ENCODE measurements at regions not wholly inside any gene's neighbourhood (a gene's known extent, or its start where the extent isn't known, plus 50 kb on each side); places are given as distances from the start of the nearest gene placed in this dataset.

GRCh38 chr3:94612631-94613030 lies 549.8 kb downstream of the NSUN3 start:
- Histone ChIP-seq H3K4me3 (ENCODE audit: low read depth, low read length) (no peak overlapping the region), H3K27me3 (ENCODE audit: control insufficient read depth, insufficient read depth, low read length) (no peaks in the 10 kb centered on the region), H3K36me3 (ENCODE audit: control insufficient read depth, insufficient read depth, low read length) (no peaks in the 10 kb centered on the region)
- no peak for DNase-seq (ENCODE audit: low read depth)
- no peak for TF ChIP-seq CTCF (IDR thresholded peaks at IDR 0.05; ENCODE audit: insufficient read depth, low read length, poor library complexity, severe bottlenecking)

GRCh38 chr3:94614192-94614591 lies 551.3 kb downstream of the NSUN3 start:
- no peak overlapping the region for H3K4me3 ChIP-seq (ENCODE audit: low read depth, low read length)
- TF ChIP-seq CTCF (IDR thresholded peaks at IDR 0.05; ENCODE audit: insufficient read depth, low read length, poor library complexity, severe bottlenecking): no peak
- no peak for DNase-seq (ENCODE audit: low read depth)
- no peaks in the 10 kb centered on the region for H3K27me3 ChIP-seq (ENCODE audit: control insufficient read depth, insufficient read depth, low read length)
- H3K36me3 ChIP-seq (ENCODE audit: control insufficient read depth, insufficient read depth, low read length): no peaks in the 10 kb centered on the region

- H3K36me3 ChIP-seq (ENCODE audit: control insufficient read depth, insufficient read depth, low read length): no peaks in the 10 kb centered on the region
- no peak for DNase-seq (ENCODE audit: low read depth)
- no peak overlapping the region for H3K4me3 ChIP-seq (ENCODE audit: low read depth, low read length)
- no peaks in the 10 kb centered on the region for H3K27me3 ChIP-seq (ENCODE audit: control insufficient read depth, insufficient read depth, low read length)
- TF ChIP-seq CTCF (IDR thresholded peaks at IDR 0.05; ENCODE audit: insufficient read depth, low read length, poor library complexity, severe bottlenecking): no peak
These were observed 552.6 kb downstream of the NSUN3 start for GRCh38 chr3:94615275-94616065.

DNA sequence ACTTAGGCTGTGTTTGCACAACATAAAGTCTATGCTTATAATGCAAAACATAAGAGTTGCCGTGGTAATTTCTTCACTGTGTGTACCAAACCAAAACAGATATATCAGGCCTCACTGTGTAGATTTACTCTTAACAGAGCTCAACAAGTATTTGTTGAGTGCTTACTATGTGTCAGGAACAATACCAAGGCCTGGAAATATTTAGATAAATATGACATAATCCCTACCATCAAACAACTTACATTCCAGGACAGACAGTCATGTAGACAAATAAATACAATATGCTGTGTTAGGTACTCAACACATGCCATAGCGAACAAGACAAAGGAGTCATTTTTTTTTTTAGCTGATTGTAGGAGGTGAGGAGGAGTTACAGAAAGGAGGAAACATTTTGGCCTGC lies 554.0 kb downstream of the NSUN3 start:
- Histone ChIP-seq H3K27me3 (ENCODE audit: control insufficient read depth, insufficient read depth, low read length) (no peaks in the 10 kb centered on the region), H3K4me3 (ENCODE audit: low read depth, low read length) (no peak overlapping the region), H3K36me3 (ENCODE audit: control insufficient read depth, insufficient read depth, low read length) (no peaks in the 10 kb centered on the region)
- no peak for DNase-seq (ENCODE audit: low read depth)
- TF ChIP-seq CTCF (IDR thresholded peaks at IDR 0.05; ENCODE audit: insufficient read depth, low read length, poor library complexity, severe bottlenecking): no peak

- DNase-seq (ENCODE audit: low read depth): no peak
- no peak overlapping the region for H3K4me3 ChIP-seq (ENCODE audit: low read depth, low read length)
- H3K36me3 ChIP-seq (ENCODE audit: control insufficient read depth, insufficient read depth, low read length): no peaks in the 10 kb centered on the region
- H3K27me3 ChIP-seq (ENCODE audit: control insufficient read depth, insufficient read depth, low read length): no peaks in the 10 kb centered on the region
- TF ChIP-seq CTCF (IDR thresholded peaks at IDR 0.05; ENCODE audit: insufficient read depth, low read length, poor library complexity, severe bottlenecking): no peak
These were observed 554.5 kb downstream of the NSUN3 start for GRCh38 chr3:94617312-94617711.

DNA sequence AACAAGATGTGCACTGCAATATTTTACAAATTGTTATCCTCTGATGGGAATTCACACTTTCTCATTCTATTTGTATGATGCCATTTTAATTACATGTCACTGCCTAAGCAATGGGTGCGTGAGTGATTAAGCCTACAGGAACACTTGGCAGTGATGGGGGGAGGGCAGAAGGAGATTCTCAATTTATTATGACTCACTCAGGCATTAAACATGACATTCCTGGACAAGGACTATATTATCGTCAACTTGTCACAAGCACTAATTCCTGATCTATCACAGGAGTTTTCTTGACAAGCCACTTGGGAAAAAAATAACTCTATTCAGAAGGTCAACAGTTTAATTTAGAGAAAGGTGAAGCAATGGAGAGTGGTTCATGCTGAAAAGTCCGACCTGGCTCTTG lies 556.8 kb downstream of the NSUN3 start:
- no peaks in the 10 kb centered on the region for H3K27me3 ChIP-seq (ENCODE audit: control insufficient read depth, insufficient read depth, low read length)
- H3K4me3 ChIP-seq (ENCODE audit: low read depth, low read length): no peak overlapping the region
- DNase-seq (ENCODE audit: low read depth): no peak
- H3K36me3 ChIP-seq (ENCODE audit: control insufficient read depth, insufficient read depth, low read length): no peaks in the 10 kb centered on the region
- TF ChIP-seq CTCF (IDR thresholded peaks at IDR 0.05; ENCODE audit: insufficient read depth, low read length, poor library complexity, severe bottlenecking): no peak

Measured in kidney epithelial cell (primary cell).